ENCODE measurements at regions not wholly inside any gene's neighbourhood (a gene's known extent, or its start where the extent isn't known, plus 50 kb on each side); places are given as distances from the start of the nearest gene placed in this dataset.
"Not testable (repeated sequence)": the region's sequence is repeated elsewhere in the genome, so short reads cannot be mapped to it uniquely, and the experiment has no call there.

DNA sequence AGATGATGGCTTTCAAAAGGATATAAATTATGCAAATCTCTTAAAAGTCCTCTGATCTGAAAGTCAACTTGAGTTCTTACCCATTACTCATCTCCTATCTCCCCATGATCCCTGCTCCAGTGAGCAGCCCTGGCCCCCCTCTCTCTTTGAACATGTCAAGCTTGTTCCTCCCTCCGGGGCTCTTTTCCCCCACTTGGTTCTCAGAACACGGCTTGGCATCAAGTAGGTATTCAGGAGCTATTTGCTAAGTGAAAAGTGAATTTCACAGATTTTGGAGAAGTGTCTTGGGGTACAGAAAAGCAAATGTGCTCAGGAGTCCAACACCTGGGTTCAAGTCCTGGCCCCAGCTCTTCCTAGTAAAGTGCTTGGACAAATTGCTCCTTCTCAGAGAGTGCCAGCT is 98.3 kb upstream of the CTBP2 start:
- Histone ChIP-seq H3K9me3 (no peaks in the 10 kb centered on the region), H3K27me3 (ENCODE audit: low read depth) (no peaks in the 10 kb centered on the region), H3K36me3 (no peaks in the 10 kb centered on the region), H3K27ac (no peak overlapping the region), H3K4me1 (no peaks in the 10 kb centered on the region), H3K4me3 (no peak overlapping the region)
- intact Hi-C loops (cut with DNase I): no loop called here
- DNase-seq (no peak), ATAC-seq (no peak)
- TF ChIP-seq, protein P1, sequence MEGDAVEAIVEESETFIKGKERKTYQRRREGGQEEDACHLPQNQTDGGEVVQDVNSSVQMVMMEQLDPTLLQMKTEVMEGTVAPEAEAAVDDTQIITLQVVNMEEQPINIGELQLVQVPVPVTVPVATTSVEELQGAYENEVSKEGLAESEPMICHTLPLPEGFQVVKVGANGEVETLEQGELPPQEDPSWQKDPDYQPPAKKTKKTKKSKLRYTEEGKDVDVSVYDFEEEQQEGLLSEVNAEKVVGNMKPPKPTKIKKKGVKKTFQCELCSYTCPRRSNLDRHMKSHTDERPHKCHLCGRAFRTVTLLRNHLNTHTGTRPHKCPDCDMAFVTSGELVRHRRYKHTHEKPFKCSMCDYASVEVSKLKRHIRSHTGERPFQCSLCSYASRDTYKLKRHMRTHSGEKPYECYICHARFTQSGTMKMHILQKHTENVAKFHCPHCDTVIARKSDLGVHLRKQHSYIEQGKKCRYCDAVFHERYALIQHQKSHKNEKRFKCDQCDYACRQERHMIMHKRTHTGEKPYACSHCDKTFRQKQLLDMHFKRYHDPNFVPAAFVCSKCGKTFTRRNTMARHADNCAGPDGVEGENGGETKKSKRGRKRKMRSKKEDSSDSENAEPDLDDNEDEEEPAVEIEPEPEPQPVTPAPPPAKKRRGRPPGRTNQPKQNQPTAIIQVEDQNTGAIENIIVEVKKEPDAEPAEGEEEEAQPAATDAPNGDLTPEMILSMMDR (IDR thresholded peaks at IDR 0.05): no peak

DNA sequence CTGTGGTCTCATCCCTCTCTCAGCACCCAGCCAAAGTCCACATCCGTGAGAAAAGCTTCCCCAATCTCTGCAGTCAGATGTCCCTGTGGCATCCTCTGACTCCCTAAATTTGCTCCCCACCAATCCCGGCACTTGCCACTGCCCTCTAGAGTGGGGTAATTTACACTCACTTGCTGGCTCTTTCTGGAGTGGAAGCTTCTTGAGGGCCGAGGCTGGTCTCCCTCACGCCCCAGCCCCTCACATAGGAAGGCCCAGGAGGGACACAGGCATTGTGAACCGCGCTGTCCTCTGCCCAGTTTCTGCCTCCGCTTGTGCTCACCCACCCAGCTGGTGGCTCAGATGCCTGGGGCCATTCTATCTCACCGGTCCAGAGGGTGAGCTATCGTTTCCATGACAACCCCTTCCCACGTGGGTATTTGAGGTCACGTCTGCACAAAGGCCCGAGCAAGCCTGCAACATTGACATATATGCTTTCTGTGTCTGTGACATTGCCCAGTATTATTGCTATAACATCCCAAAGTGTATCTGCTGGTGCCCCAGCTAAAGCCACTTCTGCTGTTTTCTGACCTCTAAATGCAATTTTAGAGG is 97.3 kb upstream of the CTBP2 start:
- no peaks in the 10 kb centered on the region for H3K9me3 ChIP-seq
- H3K27me3 ChIP-seq (ENCODE audit: low read depth): no peaks in the 10 kb centered on the region
- no peak overlapping the region for H3K4me3 ChIP-seq
- intact Hi-C loops (cut with DNase I): no loop called here
- no peak overlapping the region for H3K27ac ChIP-seq
- DNase-seq: no peak
- TF ChIP-seq, protein P1 (IDR thresholded peaks at IDR 0.05): no peak
- H3K36me3 ChIP-seq: no peaks in the 10 kb centered on the region
- no peaks in the 10 kb centered on the region for H3K4me1 ChIP-seq
- ATAC-seq: no peak

DNA sequence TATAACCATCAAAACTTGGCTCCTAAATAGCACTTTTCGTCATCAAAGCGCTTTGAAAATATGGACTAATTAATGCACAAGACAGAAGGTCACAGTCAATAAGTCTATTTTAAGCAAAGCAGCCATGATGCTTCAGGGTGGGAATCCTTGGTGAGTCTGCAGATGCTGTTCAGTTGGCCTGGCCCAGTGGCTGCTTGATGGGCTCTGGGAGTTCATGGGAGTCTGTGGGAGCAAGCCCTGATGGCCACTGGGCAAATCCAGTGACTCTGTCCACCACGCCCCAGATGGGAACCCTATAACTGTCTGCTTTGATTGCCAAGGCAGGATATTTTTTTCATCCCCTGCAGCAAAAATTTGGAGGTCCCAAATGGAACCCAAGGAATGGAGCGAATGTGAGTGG is 95.7 kb upstream of the CTBP2 start:
- H3K9me3 ChIP-seq: peaks cover 6% of the 10 kb centered on the region
- intact Hi-C loops (cut with DNase I): no loop called here
- TF ChIP-seq, protein P1 (IDR thresholded peaks at IDR 0.05): no peak
- H3K27me3 ChIP-seq (ENCODE audit: low read depth): no peaks in the 10 kb centered on the region
- H3K27ac ChIP-seq: no peak overlapping the region
- DNase-seq (no peak), ATAC-seq (no peak)
- H3K4me1 ChIP-seq: no peaks in the 10 kb centered on the region
- H3K4me3 ChIP-seq: no peak overlapping the region
- H3K36me3 ChIP-seq: no peaks in the 10 kb centered on the region

DNA sequence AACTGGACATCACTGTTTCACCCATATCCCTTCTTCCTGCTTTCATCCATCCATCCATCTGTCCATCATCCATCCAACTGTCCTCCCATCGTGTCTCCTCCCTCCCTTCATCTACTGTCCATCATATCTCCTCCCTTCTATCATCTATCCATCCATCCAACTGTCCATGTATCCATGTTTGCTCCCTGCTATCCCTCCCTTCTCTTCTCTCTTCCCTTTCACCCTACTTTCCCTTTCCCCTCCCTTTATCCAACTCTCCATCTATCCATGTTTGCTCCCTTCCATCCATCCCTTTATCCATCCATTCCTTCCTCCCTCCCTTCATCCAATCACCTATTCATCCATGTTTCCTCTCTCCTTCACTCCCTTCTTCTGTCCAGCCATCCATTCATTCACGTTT is 92.6 kb upstream of the CTBP2 start:
- Histone ChIP-seq H3K27ac (no peak overlapping the region), H3K27me3 (ENCODE audit: low read depth) (no peaks in the 10 kb centered on the region), H3K9me3 (peaks cover 7% of the 10 kb centered on the region), H3K4me3 (no peak overlapping the region), H3K4me1 (no peaks in the 10 kb centered on the region), H3K36me3 (no peaks in the 10 kb centered on the region)
- DNase-seq (no peak), ATAC-seq (no peak)
- intact Hi-C loops (cut with DNase I): no loop called here
- TF ChIP-seq, protein P1 (IDR thresholded peaks at IDR 0.05): no peak

DNA sequence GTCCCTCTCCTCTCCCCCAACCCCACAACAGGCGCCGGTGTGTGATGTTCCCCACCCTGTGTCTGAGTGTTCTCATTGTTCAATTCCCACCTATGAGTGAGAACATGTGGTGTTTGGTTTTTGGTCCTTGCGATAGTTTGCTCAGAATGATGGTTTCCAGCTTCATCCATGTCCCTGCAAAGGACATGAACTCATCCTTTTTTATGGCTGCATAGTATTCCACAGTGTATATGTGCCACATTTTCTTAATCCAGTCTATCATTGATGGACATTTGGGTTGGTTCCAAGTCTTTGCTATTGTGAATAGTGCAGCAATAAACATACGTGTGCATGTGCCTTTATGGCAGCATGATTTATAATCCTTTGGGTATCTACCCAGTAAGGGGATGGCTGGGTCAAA is 90.5 kb upstream of the CTBP2 start:
- DNase-seq; H3K27me3 ChIP-seq (ENCODE audit: low read depth); H3K36me3 ChIP-seq; H3K4me1 ChIP-seq; intact Hi-C loops (cut with DNase I); H3K9me3 ChIP-seq; H3K4me3 ChIP-seq; ATAC-seq; H3K27ac ChIP-seq: not testable (repeated sequence)

DNA sequence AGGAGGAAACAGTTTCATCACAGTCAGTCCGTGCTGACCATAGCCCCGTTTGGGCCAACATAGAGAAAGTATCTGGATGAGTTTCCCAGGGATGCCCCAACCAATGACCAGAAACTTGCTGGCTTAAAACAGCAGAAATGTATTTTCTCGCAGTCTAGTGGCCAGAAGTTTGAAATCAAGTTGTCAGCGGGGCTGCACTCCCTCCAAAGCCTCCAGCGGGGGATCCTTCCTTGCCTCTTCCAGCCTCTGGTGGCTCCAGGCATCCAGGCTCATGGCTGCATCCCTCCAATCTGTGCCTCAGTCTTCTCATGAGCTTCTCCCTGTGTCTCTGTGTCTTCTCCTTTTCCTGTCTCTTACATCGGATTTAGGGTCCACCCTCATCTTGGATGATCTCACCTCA is 89.6 kb upstream of the CTBP2 start:
- Histone ChIP-seq H3K9me3 (peaks cover 7% of the 10 kb centered on the region), H3K27me3 (ENCODE audit: low read depth) (no peaks in the 10 kb centered on the region), H3K4me3 (no peak overlapping the region), H3K4me1 (no peaks in the 10 kb centered on the region), H3K36me3 (no peaks in the 10 kb centered on the region), H3K27ac (no peak overlapping the region)
- DNase-seq (no peak), ATAC-seq (no peak)
- TF ChIP-seq, protein P1 (IDR thresholded peaks at IDR 0.05): no peak
- intact Hi-C loops (cut with DNase I): no loop called here
